ENCODE measurements at regions not wholly inside any gene's neighbourhood (a gene's known extent, or its start where the extent isn't known, plus 50 kb on each side); places are given as distances from the start of the nearest gene placed in this dataset.

- TF ChIP-seq, protein P1, sequence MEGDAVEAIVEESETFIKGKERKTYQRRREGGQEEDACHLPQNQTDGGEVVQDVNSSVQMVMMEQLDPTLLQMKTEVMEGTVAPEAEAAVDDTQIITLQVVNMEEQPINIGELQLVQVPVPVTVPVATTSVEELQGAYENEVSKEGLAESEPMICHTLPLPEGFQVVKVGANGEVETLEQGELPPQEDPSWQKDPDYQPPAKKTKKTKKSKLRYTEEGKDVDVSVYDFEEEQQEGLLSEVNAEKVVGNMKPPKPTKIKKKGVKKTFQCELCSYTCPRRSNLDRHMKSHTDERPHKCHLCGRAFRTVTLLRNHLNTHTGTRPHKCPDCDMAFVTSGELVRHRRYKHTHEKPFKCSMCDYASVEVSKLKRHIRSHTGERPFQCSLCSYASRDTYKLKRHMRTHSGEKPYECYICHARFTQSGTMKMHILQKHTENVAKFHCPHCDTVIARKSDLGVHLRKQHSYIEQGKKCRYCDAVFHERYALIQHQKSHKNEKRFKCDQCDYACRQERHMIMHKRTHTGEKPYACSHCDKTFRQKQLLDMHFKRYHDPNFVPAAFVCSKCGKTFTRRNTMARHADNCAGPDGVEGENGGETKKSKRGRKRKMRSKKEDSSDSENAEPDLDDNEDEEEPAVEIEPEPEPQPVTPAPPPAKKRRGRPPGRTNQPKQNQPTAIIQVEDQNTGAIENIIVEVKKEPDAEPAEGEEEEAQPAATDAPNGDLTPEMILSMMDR (IDR thresholded peaks at IDR 0.05), result no peak
- no peak for TF ChIP-seq POLR2A (IDR thresholded peaks at IDR 0.05)
Measured at GRCh38 chr7:106418094-106418493, 133.3 kb upstream of the NAMPT start.
